Suprapubic skin (tissue), 4 donors: ENCODE measurements at regions not wholly inside any gene's neighbourhood (a gene's known extent, or its start where the extent isn't known, plus 50 kb on each side); places are given as distances from the start of the nearest gene placed in this dataset.

Source experiments
- DNase-seq, 2 donors: peaks; one replicate each; pipeline ENCODE4 v3.0.0-alpha.2; 2019; ENCODE audit warnings: low spot score in 2 of 2
- H3K27ac ChIP-seq: fragments of 200-600 bp; sonication (generic); one replicate; pipeline ENCODE4 v1.5.1; 2019
- H3K27me3 ChIP-seq: fragments of 200-600 bp; sonication (generic); one replicate; pipeline ENCODE4 v1.5.1; 2019
- H3K36me3 ChIP-seq: fragments of 200-600 bp; sonication (generic); one replicate; pipeline ENCODE4 v1.5.1; 2019
- H3K4me1 ChIP-seq: fragments of 200-600 bp; sonication (generic); one replicate; pipeline ENCODE4 v1.5.1; 2019
- H3K4me3 ChIP-seq: fragments of 200-600 bp; sonication (generic); one replicate; pipeline ENCODE4 v1.5.1; 2019; ENCODE audit warnings: mild to moderate bottlenecking
- H3K9me3 ChIP-seq: fragments of 200-600 bp; sonication (generic); one replicate; pipeline ENCODE4 v1.5.1; 2019
- CTCF ChIP-seq, 2 donors: fragments of 200-600 bp in 1 of 2; fragments of 450-650 bp in 1 of 2; sonication (generic) in 1 of 2; IDR thresholded peaks; one replicate each; pipeline ENCODE4 v1.5.1; 2016 to 2019; ENCODE audit warnings: antibody characterized with exemption in 2 of 2, mild to moderate bottlenecking in 1 of 2, moderate library complexity in 1 of 2
- EP300 ChIP-seq: sonication (generic); formaldehyde crosslinking; IDR thresholded peaks from one replicate; pipeline ENCODE4 v1.6.1; 2017; ENCODE audit warnings: antibody characterized with exemption
- POLR2A ChIP-seq, 2 donors: fragments of 450-650 bp; IDR thresholded peaks; one replicate each; pipeline ENCODE4 v1.6.1; 2017; ENCODE audit warnings: antibody characterized with exemption in 2 of 2, mild to moderate bottlenecking in 2 of 2, moderate library complexity in 2 of 2
- POLR2AphosphoS5 ChIP-seq, 3 donors: sonication (generic); formaldehyde crosslinking; IDR thresholded peaks; one replicate each; pipeline ENCODE4 v1.6.1; 2017; ENCODE audit warnings: antibody characterized with exemption in 3 of 3
- WGBS: methylation state at CpG from one replicate; pipeline ENCODE4 v1.1.5; 2018; 5-methylcytosine and 5-hydroxymethylcytosine counted together

- Histone ChIP-seq H3K4me3 (no peak overlapping the region), H3K27me3 (no peaks in the 10 kb centered on the region), H3K27ac (no peak overlapping the region), H3K9me3 (no peaks in the 10 kb centered on the region), H3K36me3 (no peaks in the 10 kb centered on the region), H3K4me1 (no peaks in the 10 kb centered on the region)
- TF ChIP-seq POLR2A (IDR thresholded peaks at IDR 0.05) = no peak
- no peak for TF ChIP-seq POLR2AphosphoS5 (IDR thresholded peaks at IDR 0.05)
- no peak for TF ChIP-seq EP300
- TF ChIP-seq CTCF (IDR thresholded peaks at IDR 0.05) = no peak
- DNase-seq = no peak
- WGBS = 89% methylated on average over 4 of the region's 4 CpGs
These were observed 65.7 kb downstream of the UNC5CL start for GRCh38 chr6:40973304-40973703.

DNA sequence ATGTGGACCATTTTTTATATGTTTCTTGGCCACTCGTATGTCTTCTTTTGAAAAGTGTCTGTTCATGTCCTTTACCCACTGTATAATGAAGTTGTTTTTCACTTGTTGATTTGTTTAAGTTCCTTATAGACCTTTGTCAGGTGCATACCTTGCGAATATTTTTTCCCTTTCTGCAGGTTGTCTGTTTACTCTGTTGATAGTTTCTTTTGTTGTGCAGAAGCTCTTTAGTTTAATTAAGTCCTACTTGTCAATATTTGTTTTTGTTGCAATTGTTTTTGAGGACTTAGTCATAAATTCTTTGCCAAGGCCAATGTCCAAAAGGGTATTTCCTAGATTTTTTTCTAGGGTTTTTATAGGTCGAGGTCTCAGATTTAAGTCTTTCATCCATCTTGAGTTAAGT lies 66.2 kb downstream of the UNC5CL start:
- TF ChIP-seq POLR2AphosphoS5 (IDR thresholded peaks at IDR 0.05) (no peak), CTCF (IDR thresholded peaks at IDR 0.05) (no peak), EP300 (no peak), POLR2A (IDR thresholded peaks at IDR 0.05) (no peak)
- Histone ChIP-seq H3K9me3 (no peaks in the 10 kb centered on the region), H3K27me3 (no peaks in the 10 kb centered on the region), H3K27ac (no peak overlapping the region), H3K36me3 (no peaks in the 10 kb centered on the region), H3K4me1 (no peaks in the 10 kb centered on the region), H3K4me3 (no peak overlapping the region)
- WGBS = 87% methylated on average over 3 of the region's 3 CpGs
- no peak for DNase-seq

- no peak overlapping the region for H3K4me3 ChIP-seq
- H3K27ac ChIP-seq = no peak overlapping the region
- no peak for DNase-seq
- no peaks in the 10 kb centered on the region for H3K36me3 ChIP-seq
- no peaks in the 10 kb centered on the region for H3K4me1 ChIP-seq
- no peaks in the 10 kb centered on the region for H3K9me3 ChIP-seq
- WGBS = 98% methylated on average over 3 of the region's 3 CpGs
- no peak for TF ChIP-seq POLR2AphosphoS5 (IDR thresholded peaks at IDR 0.05)
- TF ChIP-seq POLR2A (IDR thresholded peaks at IDR 0.05) = no peak
- TF ChIP-seq CTCF (IDR thresholded peaks at IDR 0.05) = no peak
- H3K27me3 ChIP-seq = no peaks in the 10 kb centered on the region
These were observed 66.8 kb downstream of the UNC5CL start for GRCh38 chr6:40972190-40972589.

GRCh38 chr6:40968620-40969164 lies 70.3 kb downstream of the UNC5CL start:
- Histone ChIP-seq H3K36me3 (no peaks in the 10 kb centered on the region), H3K27me3 (no peaks in the 10 kb centered on the region), H3K9me3 (no peaks in the 10 kb centered on the region), H3K27ac (no peak overlapping the region), H3K4me1 (no peaks in the 10 kb centered on the region), H3K4me3 (no peak overlapping the region)
- TF ChIP-seq EP300 (no peak), POLR2A (IDR thresholded peaks at IDR 0.05) (no peak), POLR2AphosphoS5 (IDR thresholded peaks at IDR 0.05) (no peak), CTCF (IDR thresholded peaks at IDR 0.05) (no peak)
- no peak for DNase-seq

DNA sequence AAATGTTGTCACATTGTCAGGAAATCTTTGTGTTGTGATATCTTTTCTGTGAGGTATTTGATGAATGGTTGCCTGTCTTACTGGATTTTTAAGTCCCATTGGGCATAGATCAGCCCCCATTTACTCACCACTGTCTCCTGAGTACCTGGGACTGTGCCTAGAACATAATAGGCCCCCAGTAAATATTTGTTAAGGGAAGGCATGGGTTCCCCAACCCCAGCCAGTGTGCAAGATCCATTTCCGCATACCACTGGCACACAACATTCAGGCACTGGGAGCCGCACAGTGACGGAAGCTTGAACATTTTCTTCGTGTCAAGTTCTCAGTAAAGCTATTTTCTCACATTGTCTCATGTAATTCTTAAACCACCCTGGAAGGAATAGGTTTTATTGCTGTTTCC lies 72.2 kb downstream of the UNC5CL start:
- 98% methylated on average over 4 of the region's 4 CpGs for WGBS

More for the DNA sequence above, 72.2 kb downstream of the UNC5CL start:
- no peaks in the 10 kb centered on the region for H3K9me3 ChIP-seq
- no peak for TF ChIP-seq CTCF (IDR thresholded peaks at IDR 0.05)
- no peak for TF ChIP-seq POLR2A (IDR thresholded peaks at IDR 0.05)
- no peak for TF ChIP-seq EP300
- no peak for TF ChIP-seq POLR2AphosphoS5 (IDR thresholded peaks at IDR 0.05)
- H3K4me3 ChIP-seq = no peak overlapping the region
- H3K27me3 ChIP-seq = no peaks in the 10 kb centered on the region
- no peak overlapping the region for H3K27ac ChIP-seq
- no peak for DNase-seq
- no peaks in the 10 kb centered on the region for H3K36me3 ChIP-seq
- no peaks in the 10 kb centered on the region for H3K4me1 ChIP-seq
